GM12891 (cell line): ENCODE measurements at regions not wholly inside any gene's neighbourhood (a gene's known extent, or its start where the extent isn't known, plus 50 kb on each side); places are given as distances from the start of the nearest gene placed in this dataset.

ENCODE experiments used
- PAX5 ChIP-seq: IDR thresholded peaks from 2 replicates; pipeline ENCODE4 v1.6.1; 2011; ENCODE audit warnings: low read length, moderate library complexity, mild to moderate bottlenecking; ENCODE audit not compliant: insufficient read depth, severe bottlenecking
- POLR2A ChIP-seq: IDR thresholded peaks from 2 replicates; pipeline ENCODE4 v1.6.1; 2011; ENCODE audit warnings: low read depth, low read length, control low read depth
- POLR2AphosphoS5 ChIP-seq: IDR thresholded peaks from 2 replicates; pipeline ENCODE4 v1.6.1; 2011; ENCODE audit warnings: low read depth, low read length, control low read depth
- POU2F2 ChIP-seq: IDR thresholded peaks from 2 replicates; pipeline ENCODE4 v1.6.1; 2011; ENCODE audit warnings: low read depth, mild to moderate bottlenecking, control low read depth, low read length, moderate library complexity
- TAF1 ChIP-seq: IDR thresholded peaks from 2 replicates; pipeline ENCODE4 v1.6.1; 2011; ENCODE audit warnings: low read depth, low read length, control low read depth

GRCh38 chr18:73613706-73614340 is 533.8 kb downstream of the FBXO15 start:
- TF ChIP-seq POLR2A: no peak
- no peak for TF ChIP-seq POLR2AphosphoS5
- no peak for TF ChIP-seq TAF1
- no peak for TF ChIP-seq PAX5
- TF ChIP-seq POU2F2: no peak
